ENCODE measurements at regions not wholly inside any gene's neighbourhood (a gene's known extent, or its start where the extent isn't known, plus 50 kb on each side); places are given as distances from the start of the nearest gene placed in this dataset.
"Not testable (repeated sequence)": the region's sequence is repeated elsewhere in the genome, so short reads cannot be mapped to it uniquely, and the experiment has no call there.

- Histone ChIP-seq H3K4me3 (ENCODE audit: low read depth, low read length) (no peak overlapping the region), H3K27me3 (replicated peaks) (no peaks in the 10 kb centered on the region), H3K36me3 (replicated peaks) (no peaks in the 10 kb centered on the region), H3K27ac (no peak overlapping the region)
- in situ Hi-C loops (cut with HindIII; ENCODE audit: low pct_ligation_motif_present, low sequenced_read_pairs): no loop called here
- TF ChIP-seq, protein P1, sequence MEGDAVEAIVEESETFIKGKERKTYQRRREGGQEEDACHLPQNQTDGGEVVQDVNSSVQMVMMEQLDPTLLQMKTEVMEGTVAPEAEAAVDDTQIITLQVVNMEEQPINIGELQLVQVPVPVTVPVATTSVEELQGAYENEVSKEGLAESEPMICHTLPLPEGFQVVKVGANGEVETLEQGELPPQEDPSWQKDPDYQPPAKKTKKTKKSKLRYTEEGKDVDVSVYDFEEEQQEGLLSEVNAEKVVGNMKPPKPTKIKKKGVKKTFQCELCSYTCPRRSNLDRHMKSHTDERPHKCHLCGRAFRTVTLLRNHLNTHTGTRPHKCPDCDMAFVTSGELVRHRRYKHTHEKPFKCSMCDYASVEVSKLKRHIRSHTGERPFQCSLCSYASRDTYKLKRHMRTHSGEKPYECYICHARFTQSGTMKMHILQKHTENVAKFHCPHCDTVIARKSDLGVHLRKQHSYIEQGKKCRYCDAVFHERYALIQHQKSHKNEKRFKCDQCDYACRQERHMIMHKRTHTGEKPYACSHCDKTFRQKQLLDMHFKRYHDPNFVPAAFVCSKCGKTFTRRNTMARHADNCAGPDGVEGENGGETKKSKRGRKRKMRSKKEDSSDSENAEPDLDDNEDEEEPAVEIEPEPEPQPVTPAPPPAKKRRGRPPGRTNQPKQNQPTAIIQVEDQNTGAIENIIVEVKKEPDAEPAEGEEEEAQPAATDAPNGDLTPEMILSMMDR (IDR thresholded peaks at IDR 0.05; ENCODE audit: low read depth, low read length, missing control alignments): no peak
- DNase-seq: no peak
Observed at GRCh38 chr7:131933751-131934289, 377.4 kb upstream of the PODXL start.

DNA sequence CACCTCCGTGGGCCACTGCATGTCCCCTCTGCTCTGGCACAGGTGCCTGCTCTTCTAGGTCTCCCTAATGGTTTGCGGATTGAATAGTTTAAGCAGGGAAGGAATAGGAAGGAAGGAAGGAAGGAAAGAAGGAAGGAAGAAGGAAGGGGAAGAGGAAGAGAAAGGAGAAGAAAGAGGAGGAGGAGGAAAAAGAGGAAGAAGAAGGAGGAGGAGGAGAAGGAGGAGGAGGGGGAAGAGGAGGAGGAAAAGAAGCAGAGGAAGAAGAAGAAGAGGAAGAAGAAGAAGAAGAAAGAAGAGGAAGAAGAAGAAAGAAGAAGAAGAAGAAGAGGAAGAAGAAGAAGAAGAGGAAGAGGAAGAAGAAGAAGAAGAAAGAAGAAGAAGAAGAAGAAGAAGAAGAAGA, 376.8 kb upstream of the PODXL start:
- H3K27ac ChIP-seq; H3K4me3 ChIP-seq (ENCODE audit: low read depth, low read length); in situ Hi-C loops (cut with HindIII; ENCODE audit: low pct_ligation_motif_present, low sequenced_read_pairs): not testable (repeated sequence)

GRCh38 chr7:131932271-131932670, 375.8 kb upstream of the PODXL start:
- Histone ChIP-seq H3K36me3 (replicated peaks) (no peaks in the 10 kb centered on the region), H3K27ac (no peak overlapping the region), H3K4me3 (ENCODE audit: low read depth, low read length) (no peak overlapping the region), H3K27me3 (replicated peaks) (no peaks in the 10 kb centered on the region)
- in situ Hi-C loops (cut with HindIII; ENCODE audit: low pct_ligation_motif_present, low sequenced_read_pairs): no loop called here
- no peak for DNase-seq
- TF ChIP-seq, protein P1 (IDR thresholded peaks at IDR 0.05; ENCODE audit: low read depth, low read length, missing control alignments): peak; percentile 4

More for the DNA sequence above, 376.8 kb upstream of the PODXL start:
- H3K27me3 ChIP-seq (replicated peaks); DNase-seq; H3K36me3 ChIP-seq (replicated peaks): not testable (repeated sequence)

DNA sequence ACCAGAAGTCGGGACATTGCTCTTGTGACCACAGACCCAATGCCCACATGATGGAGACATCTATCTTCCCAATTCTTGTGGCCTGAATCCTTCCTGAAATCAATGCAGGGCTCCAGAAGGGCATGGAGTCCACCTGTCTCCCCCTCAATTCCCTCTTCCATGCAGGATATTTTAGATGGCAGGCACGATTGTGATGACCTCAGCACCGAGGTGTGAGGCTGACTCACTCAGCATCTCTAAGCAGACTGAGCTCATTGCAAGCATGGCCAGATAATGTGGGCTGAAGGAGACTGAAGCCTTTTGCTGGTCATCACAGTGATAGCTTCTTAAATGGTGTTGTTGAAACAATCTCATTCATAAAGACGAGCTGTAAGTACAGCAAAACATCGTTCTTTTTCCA, 374.9 kb upstream of the PODXL start:
- no peaks in the 10 kb centered on the region for H3K27me3 ChIP-seq (replicated peaks)
- no peak overlapping the region for H3K27ac ChIP-seq
- H3K36me3 ChIP-seq (replicated peaks): no peaks in the 10 kb centered on the region
- TF ChIP-seq, protein P1 (IDR thresholded peaks at IDR 0.05; ENCODE audit: low read depth, low read length, missing control alignments): no peak
- DNase-seq: no peak
- in situ Hi-C loops (cut with HindIII; ENCODE audit: low pct_ligation_motif_present, low sequenced_read_pairs): no loop called here
- no peak overlapping the region for H3K4me3 ChIP-seq (ENCODE audit: low read depth, low read length)

- in situ Hi-C loops (cut with HindIII; ENCODE audit: low pct_ligation_motif_present, low sequenced_read_pairs): no loop called here
Observed at GRCh38 chr7:131929632-131930031, 373.2 kb upstream of the PODXL start.

GRCh38 chr7:131927770-131928423, 371.5 kb upstream of the PODXL start:
- no peak for DNase-seq
- TF ChIP-seq, protein P1 (IDR thresholded peaks at IDR 0.05; ENCODE audit: low read depth, low read length, missing control alignments): no peak
- H3K27me3 ChIP-seq (replicated peaks): no peaks in the 10 kb centered on the region
- H3K36me3 ChIP-seq (replicated peaks): no peaks in the 10 kb centered on the region
- in situ Hi-C loops (cut with HindIII; ENCODE audit: low pct_ligation_motif_present, low sequenced_read_pairs): no loop called here
- no peak overlapping the region for H3K27ac ChIP-seq
- H3K4me3 ChIP-seq (ENCODE audit: low read depth, low read length): no peak overlapping the region

More at GRCh38 chr7:131929632-131930031, 373.2 kb upstream of the PODXL start:
- H3K27ac ChIP-seq: no peak overlapping the region
- no peaks in the 10 kb centered on the region for H3K36me3 ChIP-seq (replicated peaks)
- DNase-seq: no peak
- no peak overlapping the region for H3K4me3 ChIP-seq (ENCODE audit: low read depth, low read length)
- TF ChIP-seq, protein P1 (IDR thresholded peaks at IDR 0.05; ENCODE audit: low read depth, low read length, missing control alignments): no peak
- no peaks in the 10 kb centered on the region for H3K27me3 ChIP-seq (replicated peaks)
